ENCODE measurements at regions not wholly inside any gene's neighbourhood (a gene's known extent, or its start where the extent isn't known, plus 50 kb on each side); places are given as distances from the start of the nearest gene placed in this dataset.

- Histone ChIP-seq H3K27ac (no peak overlapping the region), H3K4me1 (no peaks in the 10 kb centered on the region), H3K4me3 (no peak overlapping the region), H3K36me3 (no peaks in the 10 kb centered on the region), H3K9me3 (no peaks in the 10 kb centered on the region), H3K27me3 (no peaks in the 10 kb centered on the region)
- no peak for TF ChIP-seq CTCF (IDR thresholded peaks at IDR 0.05)
- no peak for DNase-seq
- intact Hi-C loops (cut with DNase I; ENCODE audit: low total_unique reads): no loop called here
Measured at GRCh38 chr2:14547830-14548229, 84.7 kb upstream of the LRATD1 start.

GRCh38 chr2:14550658-14551057 is 81.9 kb upstream of the LRATD1 start:
- Histone ChIP-seq H3K36me3 (no peaks in the 10 kb centered on the region), H3K27me3 (no peaks in the 10 kb centered on the region), H3K9me3 (no peaks in the 10 kb centered on the region), H3K4me1 (no peaks in the 10 kb centered on the region), H3K4me3 (no peak overlapping the region), H3K27ac (no peak overlapping the region)
- no peak for TF ChIP-seq CTCF (IDR thresholded peaks at IDR 0.05)
- intact Hi-C loops (cut with DNase I; ENCODE audit: low total_unique reads): no loop called here
- DNase-seq: no peak

- Histone ChIP-seq H3K4me3 (no peak overlapping the region), H3K36me3 (no peaks in the 10 kb centered on the region), H3K27ac (no peak overlapping the region), H3K4me1 (no peaks in the 10 kb centered on the region), H3K9me3 (no peaks in the 10 kb centered on the region), H3K27me3 (no peaks in the 10 kb centered on the region)
- intact Hi-C loops (cut with DNase I; ENCODE audit: low total_unique reads): no loop called here
- no peak for TF ChIP-seq CTCF (IDR thresholded peaks at IDR 0.05)
- no peak for DNase-seq
Measured at GRCh38 chr2:14551069-14551468, 81.4 kb upstream of the LRATD1 start.

- no peak for TF ChIP-seq CTCF (IDR thresholded peaks at IDR 0.05)
- Histone ChIP-seq H3K36me3 (no peaks in the 10 kb centered on the region), H3K27ac (no peak overlapping the region), H3K4me1 (no peaks in the 10 kb centered on the region), H3K4me3 (no peak overlapping the region), H3K9me3 (no peaks in the 10 kb centered on the region), H3K27me3 (no peaks in the 10 kb centered on the region)
- intact Hi-C loops (cut with DNase I; ENCODE audit: low total_unique reads): no loop called here
- DNase-seq: no peak
Measured at GRCh38 chr2:14552286-14552685, 80.2 kb upstream of the LRATD1 start.

GRCh38 chr2:14552818-14553217 is 79.7 kb upstream of the LRATD1 start:
- intact Hi-C loops (cut with DNase I; ENCODE audit: low total_unique reads): no loop called here
- H3K4me3 ChIP-seq: no peak overlapping the region
- no peak overlapping the region for H3K27ac ChIP-seq
- H3K9me3 ChIP-seq: no peaks in the 10 kb centered on the region
- H3K27me3 ChIP-seq: no peaks in the 10 kb centered on the region
- no peaks in the 10 kb centered on the region for H3K36me3 ChIP-seq
- H3K4me1 ChIP-seq: no peaks in the 10 kb centered on the region
- TF ChIP-seq CTCF (IDR thresholded peaks at IDR 0.05): no peak
- DNase-seq: no peak

GRCh38 chr2:14554849-14555545 is 77.5 kb upstream of the LRATD1 start:
- no peak for DNase-seq
- H3K27ac ChIP-seq: no peak overlapping the region
- no peaks in the 10 kb centered on the region for H3K9me3 ChIP-seq
- no peaks in the 10 kb centered on the region for H3K27me3 ChIP-seq
- H3K4me3 ChIP-seq: no peak overlapping the region
- intact Hi-C loops (cut with DNase I; ENCODE audit: low total_unique reads): no loop called here
- TF ChIP-seq CTCF (IDR thresholded peaks at IDR 0.05): no peak
- H3K36me3 ChIP-seq: no peaks in the 10 kb centered on the region
- no peaks in the 10 kb centered on the region for H3K4me1 ChIP-seq

All from tibial artery (tissue), 4 donors.